ENCODE measurements at regions not wholly inside any gene's neighbourhood (a gene's known extent, or its start where the extent isn't known, plus 50 kb on each side); places are given as distances from the start of the nearest gene placed in this dataset.

GRCh38 chr10:123378302-123378701 is 224.1 kb downstream of the BUB3 start:
- TF ChIP-seq CTCF (IDR thresholded peaks at IDR 0.05) (no peak), POLR2A (IDR thresholded peaks at IDR 0.05) (no peak)
